GM12874 (cell line): ENCODE measurements at regions not wholly inside any gene's neighbourhood (a gene's known extent, or its start where the extent isn't known, plus 50 kb on each side); places are given as distances from the start of the nearest gene placed in this dataset.

ENCODE experiments used
- CTCF ChIP-seq: IDR thresholded peaks from 2 replicates; pipeline ENCODE4 v1.5.1; 2011; ENCODE audit warnings: low read depth, mild to moderate bottlenecking, control low read depth, low read length, moderate library complexity; ENCODE audit not compliant: insufficient read depth

- TF ChIP-seq CTCF, result no peak
Observed at GRCh38 chr7:52825611-52826010, 209.8 kb upstream of the POM121L12 start.

GRCh38 chr7:52811537-52811936 is 223.9 kb upstream of the POM121L12 start:
- TF ChIP-seq CTCF, result no peak

- no peak for TF ChIP-seq CTCF
Observed at GRCh38 chr7:52799817-52800216, 235.6 kb upstream of the POM121L12 start.

GRCh38 chr7:52797801-52798200 is 237.6 kb upstream of the POM121L12 start:
- TF ChIP-seq CTCF, result no peak

- TF ChIP-seq CTCF, result no peak
Observed at GRCh38 chr7:52794621-52795020, 240.8 kb upstream of the POM121L12 start.

- no peak for TF ChIP-seq CTCF
Observed at GRCh38 chr7:52791176-52791700, 244.2 kb upstream of the POM121L12 start.

- no peak for TF ChIP-seq CTCF
Observed at GRCh38 chr7:52786174-52786573, 249.3 kb upstream of the POM121L12 start.
